Neural crest cell (in vitro differentiated cells): ENCODE measurements at regions not wholly inside any gene's neighbourhood (a gene's known extent, or its start where the extent isn't known, plus 50 kb on each side); places are given as distances from the start of the nearest gene placed in this dataset.

Experiments
- DNase-seq: peaks from one replicate; pipeline ENCODE4 v3.0.0; 2021; ENCODE audit warnings: low read depth, mixed read lengths, low spot score
- H3K27ac Mint-ChIP-seq: one replicate; pipeline ENCODE4 v1.8.0; 2021; ENCODE audit warnings: mild to moderate bottlenecking, mixed read lengths; ENCODE audit not compliant: unreplicated experiment
- H3K27me3 Mint-ChIP-seq: 2 replicates; pipeline ENCODE4 v1.8.0; 2021; ENCODE audit warnings: low read depth, mild to moderate bottlenecking, mixed read lengths
- H3K36me3 Mint-ChIP-seq: 2 replicates; pipeline ENCODE4 v1.8.0; 2021; ENCODE audit warnings: low read depth, mild to moderate bottlenecking, mixed read lengths
- H3K4me1 Mint-ChIP-seq: 2 replicates; pipeline ENCODE4 v1.8.0; 2021; ENCODE audit warnings: mixed read lengths
- H3K4me3 Mint-ChIP-seq: one replicate; pipeline ENCODE4 v1.8.0; 2021; ENCODE audit warnings: mild to moderate bottlenecking, mixed read lengths
- H3K9me3 Mint-ChIP-seq: 2 replicates; pipeline ENCODE4 v1.8.0; 2021; ENCODE audit warnings: mixed read lengths
- TF ChIP-seq, protein P1 (sequence below): fragments of 200-600 bp; sonication (generic); conservative IDR thresholded peaks from 2 replicates; pipeline ENCODE4 v1.5.0; 2021; ENCODE audit warnings: antibody characterized with exemption, mild to moderate bottlenecking

DNA sequence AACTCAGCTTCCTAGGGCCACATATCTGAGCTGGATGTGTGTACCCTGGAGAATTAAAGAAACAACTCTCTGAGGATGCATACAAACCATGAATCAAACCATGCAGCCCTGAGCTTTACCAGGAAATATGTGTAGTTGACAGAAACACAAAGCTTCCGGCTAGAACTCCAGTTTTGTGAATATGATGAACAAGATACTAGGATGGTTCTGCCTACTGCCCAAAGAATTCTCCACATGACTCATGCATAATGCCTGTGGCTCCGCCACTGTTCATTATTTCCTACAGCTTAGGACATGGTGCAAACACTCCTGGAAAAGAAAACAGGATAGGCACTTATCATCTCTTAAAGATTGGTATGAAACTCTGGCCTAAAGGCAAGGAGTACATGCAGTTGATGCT lies 343.4 kb downstream of the DNAH5 start:
- no peak overlapping the region for H3K27ac Mint-ChIP-seq
- H3K9me3 Mint-ChIP-seq: no peaks in the 10 kb centered on the region
- H3K27me3 Mint-ChIP-seq: no peaks in the 10 kb centered on the region
- no peak overlapping the region for H3K4me3 Mint-ChIP-seq
- no peaks in the 10 kb centered on the region for H3K36me3 Mint-ChIP-seq
- no peak for DNase-seq
- TF ChIP-seq, protein P1, sequence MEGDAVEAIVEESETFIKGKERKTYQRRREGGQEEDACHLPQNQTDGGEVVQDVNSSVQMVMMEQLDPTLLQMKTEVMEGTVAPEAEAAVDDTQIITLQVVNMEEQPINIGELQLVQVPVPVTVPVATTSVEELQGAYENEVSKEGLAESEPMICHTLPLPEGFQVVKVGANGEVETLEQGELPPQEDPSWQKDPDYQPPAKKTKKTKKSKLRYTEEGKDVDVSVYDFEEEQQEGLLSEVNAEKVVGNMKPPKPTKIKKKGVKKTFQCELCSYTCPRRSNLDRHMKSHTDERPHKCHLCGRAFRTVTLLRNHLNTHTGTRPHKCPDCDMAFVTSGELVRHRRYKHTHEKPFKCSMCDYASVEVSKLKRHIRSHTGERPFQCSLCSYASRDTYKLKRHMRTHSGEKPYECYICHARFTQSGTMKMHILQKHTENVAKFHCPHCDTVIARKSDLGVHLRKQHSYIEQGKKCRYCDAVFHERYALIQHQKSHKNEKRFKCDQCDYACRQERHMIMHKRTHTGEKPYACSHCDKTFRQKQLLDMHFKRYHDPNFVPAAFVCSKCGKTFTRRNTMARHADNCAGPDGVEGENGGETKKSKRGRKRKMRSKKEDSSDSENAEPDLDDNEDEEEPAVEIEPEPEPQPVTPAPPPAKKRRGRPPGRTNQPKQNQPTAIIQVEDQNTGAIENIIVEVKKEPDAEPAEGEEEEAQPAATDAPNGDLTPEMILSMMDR: no peak
- H3K4me1 Mint-ChIP-seq: no peaks in the 10 kb centered on the region

DNA sequence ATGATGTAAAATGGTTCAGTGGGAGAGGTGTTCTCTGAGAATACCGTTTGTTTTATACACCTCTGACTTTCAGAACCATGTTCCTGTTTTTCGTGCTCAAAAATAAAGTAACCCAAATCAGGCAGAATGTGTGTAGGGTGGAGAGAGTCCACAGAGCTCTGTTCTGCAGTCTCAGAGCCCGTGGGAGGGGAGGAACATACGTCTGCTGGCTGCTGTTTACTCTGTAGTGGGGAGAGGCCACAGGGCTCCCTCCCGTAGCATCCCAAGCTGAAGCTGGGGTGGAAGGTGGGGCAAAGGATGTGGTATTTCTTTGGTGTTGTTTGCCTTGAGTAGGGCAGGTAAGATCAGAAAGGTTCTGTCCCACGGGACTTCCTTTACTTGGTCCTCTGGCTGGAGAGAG lies 348.5 kb downstream of the DNAH5 start:
- no peak overlapping the region for H3K27ac Mint-ChIP-seq
- H3K9me3 Mint-ChIP-seq: peaks cover 2% of the 10 kb centered on the region
- peaks cover 4% of the 10 kb centered on the region for H3K27me3 Mint-ChIP-seq
- TF ChIP-seq, protein P1: no peak
- no peaks in the 10 kb centered on the region for H3K4me1 Mint-ChIP-seq
- no peak overlapping the region for H3K4me3 Mint-ChIP-seq
- no peaks in the 10 kb centered on the region for H3K36me3 Mint-ChIP-seq
- DNase-seq: no peak

DNA sequence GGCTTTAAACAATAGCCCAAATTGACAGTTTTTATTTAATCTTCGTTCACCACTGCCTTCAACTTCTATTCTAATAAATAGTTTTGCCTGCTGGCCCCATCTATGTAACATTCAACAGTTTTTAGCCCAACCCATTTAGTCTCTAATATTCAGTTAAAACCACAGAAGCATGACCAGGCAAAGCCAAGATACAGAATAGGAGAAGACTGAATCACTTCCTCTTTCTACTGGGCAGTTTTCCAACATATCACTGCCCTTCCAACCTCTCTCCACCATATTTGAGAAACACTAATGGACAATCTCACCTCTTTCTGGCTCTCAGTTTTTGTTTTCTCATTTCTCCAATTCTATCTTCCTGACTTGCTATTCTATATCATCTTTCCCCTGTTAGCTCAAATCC lies 352.9 kb downstream of the DNAH5 start:
- DNase-seq: no peak
- H3K27ac Mint-ChIP-seq: no peak overlapping the region
- H3K4me3 Mint-ChIP-seq: no peak overlapping the region
- H3K36me3 Mint-ChIP-seq: no peaks in the 10 kb centered on the region
- TF ChIP-seq, protein P1: no peak
- H3K4me1 Mint-ChIP-seq: no peaks in the 10 kb centered on the region
- H3K27me3 Mint-ChIP-seq: peaks cover 4% of the 10 kb centered on the region
- peaks cover 2% of the 10 kb centered on the region for H3K9me3 Mint-ChIP-seq

DNA sequence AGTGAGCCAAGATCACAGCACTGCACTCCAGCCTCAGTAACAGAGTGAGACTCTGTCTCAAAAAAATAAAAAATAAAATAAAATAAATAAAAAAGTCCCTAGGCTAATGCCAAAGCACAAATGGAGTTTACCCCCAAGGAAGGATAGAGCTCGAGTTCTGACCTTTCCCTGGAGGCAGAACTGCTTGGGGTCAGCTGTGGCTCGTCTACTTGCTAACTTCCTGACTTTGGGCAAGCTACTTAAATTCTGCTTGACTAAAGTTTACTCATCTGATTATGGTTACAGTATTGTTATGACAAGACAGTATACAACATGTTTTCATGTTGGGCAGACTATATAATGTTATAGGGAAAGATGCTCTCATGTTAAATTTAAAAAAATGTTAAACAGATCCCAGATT lies 359.2 kb downstream of the DNAH5 start:
- H3K27me3 Mint-ChIP-seq: no peaks in the 10 kb centered on the region
- H3K9me3 Mint-ChIP-seq: no peaks in the 10 kb centered on the region
- no peak overlapping the region for H3K4me3 Mint-ChIP-seq
- H3K36me3 Mint-ChIP-seq: no peaks in the 10 kb centered on the region
- TF ChIP-seq, protein P1: no peak
- H3K27ac Mint-ChIP-seq: no peak overlapping the region
- peaks cover 5% of the 10 kb centered on the region for H3K4me1 Mint-ChIP-seq
- DNase-seq: no peak

DNA sequence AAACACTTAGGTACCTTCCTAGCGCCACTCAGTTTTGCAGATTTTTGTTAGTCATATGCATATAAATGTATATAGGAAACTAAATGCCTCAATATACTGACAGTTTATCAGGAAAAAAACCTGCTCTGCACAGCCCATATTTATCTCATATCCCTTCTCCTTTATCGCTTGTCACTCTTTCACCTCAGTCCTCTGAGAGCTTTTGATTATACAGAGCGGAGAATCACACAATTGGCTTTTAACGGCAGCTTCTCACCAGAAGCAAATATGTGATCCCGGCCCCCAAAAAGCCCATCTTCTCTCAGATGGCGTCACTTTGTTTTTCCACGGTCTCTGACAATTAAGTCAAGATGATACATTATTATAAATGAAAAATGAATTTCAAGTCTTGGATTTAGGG lies 362.6 kb downstream of the DNAH5 start:
- no peak overlapping the region for H3K4me3 Mint-ChIP-seq
- DNase-seq: no peak
- TF ChIP-seq, protein P1: no peak
- no peaks in the 10 kb centered on the region for H3K36me3 Mint-ChIP-seq
- no peaks in the 10 kb centered on the region for H3K27me3 Mint-ChIP-seq
- no peaks in the 10 kb centered on the region for H3K9me3 Mint-ChIP-seq
- no peak overlapping the region for H3K27ac Mint-ChIP-seq
- H3K4me1 Mint-ChIP-seq: peaks cover 5% of the 10 kb centered on the region

DNA sequence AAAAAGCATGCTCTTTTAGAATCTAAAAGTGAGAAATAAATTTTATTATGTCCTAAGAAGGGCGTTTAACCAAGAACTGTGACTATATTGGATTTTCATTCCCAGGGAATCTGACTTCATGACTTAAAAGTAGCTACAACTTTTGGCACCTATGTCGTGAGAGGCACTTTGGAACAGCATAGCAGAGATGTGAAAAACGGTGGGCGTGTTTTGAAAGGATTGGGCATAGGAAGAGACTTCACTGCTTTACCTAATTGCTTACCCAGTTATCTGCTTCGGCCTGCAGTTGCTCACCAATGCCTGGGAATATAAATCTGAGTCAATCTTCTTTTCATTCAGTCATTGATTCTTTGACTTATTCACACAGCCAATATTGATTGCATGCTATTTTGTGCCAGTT lies 363.4 kb downstream of the DNAH5 start:
- Mint-ChIP-seq H3K27me3 (no peaks in the 10 kb centered on the region), H3K36me3 (no peaks in the 10 kb centered on the region), H3K9me3 (no peaks in the 10 kb centered on the region), H3K4me3 (no peak overlapping the region), H3K27ac (no peak overlapping the region), H3K4me1 (peaks cover 5% of the 10 kb centered on the region)
- TF ChIP-seq, protein P1: no peak
- no peak for DNase-seq
